PC-3 (cell line): ENCODE measurements at regions not wholly inside any gene's neighbourhood (a gene's known extent, or its start where the extent isn't known, plus 50 kb on each side); places are given as distances from the start of the nearest gene placed in this dataset.
"Not testable (repeated sequence)": the region's sequence is repeated elsewhere in the genome, so short reads cannot be mapped to it uniquely, and the experiment has no call there.

ENCODE experiments used
- CTCF ChIP-seq: fragments of 300-600 bp; sonication (generic); conservative IDR thresholded peaks from 2 replicates; pipeline ENCODE4 v1.5.1; 2017; ENCODE audit warnings: antibody characterized with exemption, low read depth, mild to moderate bottlenecking, low read length
- EZH2 ChIP-seq: fragments of 300-600 bp; sonication (generic); IDR thresholded peaks from one replicate; pipeline ENCODE4 v1.6.1; 2017; ENCODE audit warnings: antibody characterized with exemption, mild to moderate bottlenecking, low read length; ENCODE audit not compliant: unreplicated experiment
- EZH2phosphoT487 ChIP-seq: fragments of 300-600 bp; sonication (generic); IDR thresholded peaks from 2 replicates; pipeline ENCODE4 v1.6.1; 2018; ENCODE audit warnings: mild to moderate bottlenecking, antibody characterized with exemption, low read length, borderline replicate concordance

GRCh38 chr9:39566782-39567181, 211.3 kb downstream of the SPATA31A1 start:
- TF ChIP-seq CTCF, EZH2, EZH2phosphoT487: not testable (repeated sequence)
